GM21381 (cell line): ENCODE measurements at regions not wholly inside any gene's neighbourhood (a gene's known extent, or its start where the extent isn't known, plus 50 kb on each side); places are given as distances from the start of the nearest gene placed in this dataset.
"Not testable (repeated sequence)": the region's sequence is repeated elsewhere in the genome, so short reads cannot be mapped to it uniquely, and the experiment has no call there.

ENCODE experiments used
- ATAC-seq: cut with Tn5 transposase; IDR thresholded peaks from one replicate; pipeline ENCODE4 v1.9.1; 2021; ENCODE audit warnings: mild to moderate bottlenecking, moderate library complexity; ENCODE audit not compliant: unreplicated experiment

DNA sequence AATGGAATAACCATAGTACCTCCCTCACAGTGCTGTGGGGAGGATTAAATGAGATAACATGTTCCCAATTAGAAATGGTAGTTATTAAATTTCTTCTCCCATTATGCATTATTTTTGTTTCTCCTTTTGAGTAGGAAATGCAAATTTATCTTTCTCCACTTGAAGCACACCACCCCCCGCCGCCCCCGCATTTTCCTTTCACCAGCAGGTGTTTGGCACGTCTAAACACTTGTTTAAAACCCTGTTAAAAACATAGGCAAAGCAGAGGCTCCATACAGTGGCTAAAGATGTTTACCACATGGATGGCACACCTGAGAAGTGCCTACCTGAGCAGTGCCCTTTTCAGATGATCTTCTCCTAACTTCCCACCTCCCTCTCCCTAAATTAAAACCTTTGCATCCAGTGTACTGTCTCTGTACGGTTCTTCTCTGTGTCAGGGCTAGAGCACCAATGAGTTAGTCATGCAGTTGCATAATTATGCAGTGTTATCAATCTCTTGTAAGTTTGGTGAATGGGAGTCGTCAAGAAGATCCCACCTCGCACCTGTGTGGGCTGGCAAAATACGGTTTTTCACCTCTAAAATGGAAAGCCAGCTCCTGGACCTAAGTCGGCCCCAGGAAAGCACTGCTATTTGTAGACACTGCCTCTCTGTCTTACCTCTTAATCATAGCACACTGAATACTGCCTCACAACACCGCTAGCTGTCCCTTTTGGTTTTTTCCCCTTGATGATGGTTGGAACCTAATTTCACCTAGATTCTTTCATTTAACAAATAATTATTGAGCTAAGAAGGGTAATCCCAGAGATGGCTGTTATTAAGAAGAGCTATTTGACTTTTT lies 122.0 kb downstream of the CT47B1 start:
- no peak for ATAC-seq

DNA sequence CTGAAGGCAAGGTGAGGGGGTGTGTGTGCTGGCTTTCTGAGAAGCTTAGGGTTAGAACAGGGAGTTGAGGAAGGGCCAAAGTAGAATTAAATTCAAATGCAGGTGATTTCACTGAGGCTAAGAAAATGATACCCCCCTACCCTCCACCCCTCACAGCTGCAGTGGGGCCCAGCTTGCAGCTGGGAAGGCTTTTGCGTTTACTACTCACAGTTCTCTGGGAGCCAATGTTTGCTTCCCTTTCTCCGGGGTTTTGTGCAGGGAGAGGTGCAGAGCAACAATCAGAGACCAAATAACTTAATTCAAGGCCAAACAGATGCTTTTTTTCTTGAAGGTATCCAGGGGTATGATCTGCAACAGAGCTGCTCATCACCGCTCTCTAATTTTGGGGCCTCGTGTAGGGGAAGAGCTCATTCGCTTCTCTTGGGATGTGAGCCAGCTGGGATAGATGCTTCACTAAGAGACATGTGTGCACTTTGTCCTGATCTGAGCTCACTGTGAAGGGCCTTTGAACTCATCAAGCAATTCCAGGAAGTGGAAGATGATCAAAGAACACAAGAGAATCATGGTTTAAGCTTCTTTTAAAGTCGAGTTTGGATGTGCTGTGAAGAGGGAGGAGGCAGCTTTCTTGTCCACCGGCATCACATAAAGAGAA lies 122.7 kb upstream of the C1GALT1C1 start:
- ATAC-seq = no peak

- ATAC-seq = no peak
Measured at GRCh38 chrX:120751683-120752082, 121.8 kb upstream of the C1GALT1C1 start.

- ATAC-seq = no peak
Measured at GRCh38 chrX:120750381-120750780, 120.5 kb upstream of the C1GALT1C1 start.

DNA sequence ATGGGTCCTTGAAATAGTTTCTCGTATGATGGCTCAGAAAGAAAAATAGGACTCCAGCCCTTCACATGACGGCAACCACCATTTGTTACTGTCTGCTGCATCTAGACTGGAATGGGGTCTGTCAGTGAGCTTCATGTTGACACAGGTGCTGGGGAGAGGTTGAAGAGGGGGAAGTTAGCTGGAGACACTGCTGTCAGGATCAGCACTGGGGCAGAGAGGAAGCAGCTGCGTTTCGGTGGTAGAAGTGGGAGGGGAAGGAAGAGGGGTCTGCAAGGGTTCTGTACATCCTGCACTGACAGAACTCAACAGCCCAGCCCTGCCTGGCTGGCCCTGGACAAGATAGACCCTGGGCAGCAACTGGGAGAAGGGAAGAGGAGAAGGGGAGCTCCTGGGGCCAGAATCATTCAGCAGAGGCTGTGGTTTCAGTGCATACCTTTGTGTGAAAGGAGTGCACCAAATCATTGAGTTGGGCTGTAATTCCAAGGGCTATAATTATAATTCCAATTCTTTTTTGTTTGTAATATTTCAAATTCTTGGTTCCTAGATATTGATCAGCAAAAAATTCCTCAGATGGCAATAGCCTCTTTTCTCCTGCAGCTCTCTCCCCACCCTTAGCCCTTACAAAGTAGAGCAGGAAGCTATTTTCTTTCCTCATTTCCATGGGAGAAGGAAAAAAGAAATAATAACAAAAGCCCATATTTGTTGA lies 119.4 kb upstream of the C1GALT1C1 start:
- ATAC-seq = peak; percentile 80

- ATAC-seq = no peak
Measured at GRCh38 chrX:120746153-120746552, 116.3 kb upstream of the C1GALT1C1 start.

- no peak for ATAC-seq
Measured at GRCh38 chrX:120742946-120743665, 113.3 kb upstream of the C1GALT1C1 start.

GRCh38 chrX:120741452-120741851 lies 111.6 kb upstream of the C1GALT1C1 start:
- no peak for ATAC-seq

DNA sequence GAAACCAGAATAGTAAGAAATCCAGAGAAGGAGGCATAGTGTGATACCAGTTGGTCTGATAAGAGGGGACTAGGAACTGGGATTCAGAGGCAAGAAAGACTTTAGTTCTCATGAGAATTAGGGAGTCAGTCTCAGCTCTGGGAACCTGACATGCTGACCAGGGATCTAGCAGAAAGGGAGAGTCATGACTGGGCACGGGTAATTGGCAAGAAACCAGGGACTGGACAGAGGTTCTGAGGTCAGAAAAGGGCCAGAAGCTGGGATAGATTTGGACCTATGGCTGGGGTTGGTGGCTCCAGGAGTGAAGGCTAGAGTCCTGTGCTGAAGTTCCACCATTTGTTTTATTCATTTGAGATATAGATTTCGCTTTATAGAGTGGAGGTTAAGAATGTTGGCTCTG lies 110.2 kb upstream of the C1GALT1C1 start:
- no peak for ATAC-seq

GRCh38 chrX:120739300-120739699 lies 109.4 kb upstream of the C1GALT1C1 start:
- ATAC-seq = no peak

DNA sequence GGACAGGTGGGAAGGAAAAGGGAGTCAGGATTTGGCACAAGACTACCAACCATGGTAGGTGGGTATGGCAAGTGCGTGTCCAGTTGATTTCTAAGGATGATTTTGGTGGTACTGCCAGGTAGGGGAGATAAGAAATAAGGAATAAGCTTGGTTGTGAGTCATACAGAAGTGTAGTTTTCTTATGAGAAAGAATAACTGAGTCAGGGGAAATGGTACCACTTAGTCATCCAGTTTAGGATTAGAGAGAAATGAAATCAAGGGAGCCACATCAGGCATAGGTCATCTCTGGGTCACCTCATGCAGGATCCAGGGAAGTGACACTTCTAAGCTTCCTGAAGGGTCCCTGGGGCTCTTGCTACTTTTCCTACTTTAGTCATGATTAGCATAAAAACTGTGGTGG lies 107.1 kb upstream of the C1GALT1C1 start:
- no peak for ATAC-seq

GRCh38 chrX:120735966-120736365 lies 106.1 kb upstream of the C1GALT1C1 start:
- no peak for ATAC-seq

GRCh38 chrX:120732879-120733278 lies 103.0 kb upstream of the C1GALT1C1 start:
- ATAC-seq = no peak

- no peak for ATAC-seq
Measured at GRCh38 chrX:120732461-120732860, 102.6 kb upstream of the C1GALT1C1 start.

DNA sequence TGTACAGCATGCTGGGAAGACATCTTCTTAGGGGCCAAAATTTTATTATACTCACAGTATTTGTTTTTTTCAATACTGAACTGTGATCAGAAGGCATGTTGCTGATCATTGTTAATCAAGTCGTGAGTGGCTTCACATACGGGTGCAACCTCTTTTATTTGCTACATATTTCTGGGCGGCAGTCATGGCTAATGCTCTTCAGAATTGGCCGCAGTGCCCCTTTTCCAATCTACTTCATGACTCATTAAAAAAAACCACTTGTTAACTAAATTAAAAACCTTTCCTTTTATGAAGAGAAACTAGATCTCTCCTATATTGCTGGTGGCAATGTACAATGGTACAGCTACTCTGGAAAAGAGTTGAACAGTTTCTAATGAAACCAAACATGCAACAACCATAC lies 101.5 kb upstream of the C1GALT1C1 start:
- ATAC-seq = no peak

GRCh38 chrX:120729506-120730255 lies 99.8 kb upstream of the C1GALT1C1 start:
- ATAC-seq = not testable (repeated sequence)

DNA sequence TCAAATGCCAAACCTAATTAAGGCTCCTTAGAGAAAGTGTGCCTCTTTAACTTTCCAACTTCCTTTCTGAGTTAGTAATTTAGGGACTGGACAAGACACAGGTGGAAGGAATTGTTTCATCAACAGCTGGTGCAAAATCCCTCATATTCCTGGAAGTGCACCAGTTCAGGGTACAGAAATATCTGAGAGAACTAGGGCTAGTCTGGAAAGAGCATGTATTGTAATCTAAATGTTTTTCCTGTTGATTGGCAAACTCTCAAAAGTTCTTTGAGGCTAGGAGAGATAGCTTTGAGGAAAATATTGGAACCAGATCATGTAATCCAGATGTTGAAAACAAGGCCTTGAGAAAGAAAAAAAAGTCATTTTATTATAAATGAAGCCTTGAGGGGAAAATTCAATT lies 98.1 kb upstream of the C1GALT1C1 start:
- ATAC-seq = no peak

- no peak for ATAC-seq
Measured at GRCh38 chrX:120727452-120727851, 97.6 kb upstream of the C1GALT1C1 start.

GRCh38 chrX:120726294-120726693 lies 96.4 kb upstream of the C1GALT1C1 start:
- peak; percentile 99 for ATAC-seq

DNA sequence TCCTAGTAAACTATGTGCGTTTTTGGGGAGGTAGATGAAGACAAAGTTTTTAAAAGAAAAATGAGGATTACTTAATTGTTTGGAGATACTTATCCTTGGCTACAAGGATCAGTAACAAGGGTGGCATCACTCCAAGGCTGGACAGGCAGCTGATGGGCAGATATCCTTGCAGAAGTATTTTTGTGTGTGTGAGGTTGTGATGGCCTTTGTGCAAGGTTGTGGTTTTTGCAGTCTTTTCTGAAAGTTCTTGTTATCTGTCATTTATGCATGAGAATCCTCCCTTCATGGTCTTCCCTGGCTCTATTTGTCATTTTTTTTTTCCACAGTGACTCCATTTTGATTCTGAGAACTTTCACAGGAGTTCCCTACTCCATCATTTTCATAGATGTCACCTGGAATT lies 96.0 kb upstream of the C1GALT1C1 start:
- ATAC-seq = no peak
